Nephron progenitor cell (in vitro differentiated cells): ENCODE measurements at regions not wholly inside any gene's neighbourhood (a gene's known extent, or its start where the extent isn't known, plus 50 kb on each side); places are given as distances from the start of the nearest gene placed in this dataset.

ENCODE experiments used
- DNase-seq: peaks from one replicate; pipeline ENCODE4 v3.0.0; 2021
- H3K27ac Mint-ChIP-seq: 2 replicates; pipeline ENCODE4 v1.8.0; 2021; ENCODE audit warnings: mild to moderate bottlenecking, moderate library complexity, mixed read lengths
- H3K27me3 Mint-ChIP-seq: 2 replicates; pipeline ENCODE4 v1.8.0; 2021; ENCODE audit warnings: mild to moderate bottlenecking, low read depth, mixed read lengths; ENCODE audit not compliant: poor library complexity
- H3K36me3 Mint-ChIP-seq: 2 replicates; pipeline ENCODE4 v1.8.0; 2021; ENCODE audit warnings: low read depth, mixed read lengths
- H3K4me1 Mint-ChIP-seq: 2 replicates; pipeline ENCODE4 v1.8.0; 2021; ENCODE audit warnings: mixed read lengths
- H3K4me3 Mint-ChIP-seq: 2 replicates; pipeline ENCODE4 v1.8.0; 2021; ENCODE audit warnings: mild to moderate bottlenecking, moderate library complexity, mixed read lengths
- H3K9me3 Mint-ChIP-seq: 2 replicates; pipeline ENCODE4 v1.8.0; 2021; ENCODE audit warnings: mild to moderate bottlenecking, moderate library complexity, mixed read lengths
- TF ChIP-seq, protein P1 (sequence below): fragments of 200-600 bp; sonication (generic); IDR thresholded peaks from 2 replicates; pipeline ENCODE4 v1.5.0; 2021; ENCODE audit warnings: antibody characterized with exemption

DNA sequence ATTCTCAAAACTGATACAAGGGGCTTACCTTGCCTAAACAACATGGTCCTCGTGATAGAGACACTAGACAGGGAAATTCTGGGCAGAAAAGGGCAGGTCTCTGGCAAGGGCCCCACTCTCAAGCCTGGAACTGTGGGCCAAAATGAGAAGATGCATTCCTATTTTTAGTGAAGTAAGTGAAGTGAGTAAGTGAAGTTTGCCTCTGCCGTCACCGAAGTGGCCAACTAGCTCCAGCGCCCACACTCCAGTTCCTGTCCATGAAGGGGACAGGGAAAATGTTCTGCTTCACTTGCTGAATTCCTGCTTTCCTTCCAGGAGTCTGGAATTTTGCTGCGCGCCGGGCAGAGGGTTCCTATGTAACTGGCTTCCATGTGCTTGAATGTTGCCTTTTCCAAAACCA, 1035.6 kb upstream of the TMEM132C start:
- Mint-ChIP-seq H3K4me1 (no peaks in the 10 kb centered on the region), H3K4me3 (no peak overlapping the region)

DNA sequence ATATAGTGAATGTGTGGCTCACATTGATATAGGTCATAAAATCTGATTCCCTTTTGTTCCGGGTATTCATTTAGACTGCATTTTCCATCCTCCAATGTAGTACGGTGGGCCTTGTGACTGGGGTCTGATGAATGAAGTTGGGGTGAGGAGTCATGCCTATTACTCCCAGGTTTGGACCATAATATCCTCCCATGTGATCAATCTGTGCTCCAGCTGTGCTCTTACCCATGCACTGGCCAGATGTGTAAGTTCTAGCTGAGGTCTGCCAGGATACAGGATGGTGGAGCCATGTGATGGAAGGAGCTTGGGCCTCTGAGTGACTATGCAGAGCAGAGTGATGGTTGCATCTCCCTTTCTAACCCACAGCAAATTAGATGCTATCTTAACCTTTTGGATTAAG, 1034.0 kb upstream of the TMEM132C start:
- H3K9me3 Mint-ChIP-seq, result no peaks in the 10 kb centered on the region
- no peaks in the 10 kb centered on the region for H3K4me1 Mint-ChIP-seq
- no peak for DNase-seq
- H3K36me3 Mint-ChIP-seq, result no peaks in the 10 kb centered on the region
- no peak overlapping the region for H3K4me3 Mint-ChIP-seq
- H3K27me3 Mint-ChIP-seq, result no peaks in the 10 kb centered on the region
- TF ChIP-seq, protein P1, sequence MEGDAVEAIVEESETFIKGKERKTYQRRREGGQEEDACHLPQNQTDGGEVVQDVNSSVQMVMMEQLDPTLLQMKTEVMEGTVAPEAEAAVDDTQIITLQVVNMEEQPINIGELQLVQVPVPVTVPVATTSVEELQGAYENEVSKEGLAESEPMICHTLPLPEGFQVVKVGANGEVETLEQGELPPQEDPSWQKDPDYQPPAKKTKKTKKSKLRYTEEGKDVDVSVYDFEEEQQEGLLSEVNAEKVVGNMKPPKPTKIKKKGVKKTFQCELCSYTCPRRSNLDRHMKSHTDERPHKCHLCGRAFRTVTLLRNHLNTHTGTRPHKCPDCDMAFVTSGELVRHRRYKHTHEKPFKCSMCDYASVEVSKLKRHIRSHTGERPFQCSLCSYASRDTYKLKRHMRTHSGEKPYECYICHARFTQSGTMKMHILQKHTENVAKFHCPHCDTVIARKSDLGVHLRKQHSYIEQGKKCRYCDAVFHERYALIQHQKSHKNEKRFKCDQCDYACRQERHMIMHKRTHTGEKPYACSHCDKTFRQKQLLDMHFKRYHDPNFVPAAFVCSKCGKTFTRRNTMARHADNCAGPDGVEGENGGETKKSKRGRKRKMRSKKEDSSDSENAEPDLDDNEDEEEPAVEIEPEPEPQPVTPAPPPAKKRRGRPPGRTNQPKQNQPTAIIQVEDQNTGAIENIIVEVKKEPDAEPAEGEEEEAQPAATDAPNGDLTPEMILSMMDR, result no peak
- no peak overlapping the region for H3K27ac Mint-ChIP-seq

More for the DNA sequence above, 1035.6 kb upstream of the TMEM132C start:
- DNase-seq, result no peak
- TF ChIP-seq, protein P1, result no peak
- H3K27me3 Mint-ChIP-seq, result peaks cover 4% of the 10 kb centered on the region
- no peak overlapping the region for H3K27ac Mint-ChIP-seq
- H3K9me3 Mint-ChIP-seq, result no peaks in the 10 kb centered on the region
- no peaks in the 10 kb centered on the region for H3K36me3 Mint-ChIP-seq

DNA sequence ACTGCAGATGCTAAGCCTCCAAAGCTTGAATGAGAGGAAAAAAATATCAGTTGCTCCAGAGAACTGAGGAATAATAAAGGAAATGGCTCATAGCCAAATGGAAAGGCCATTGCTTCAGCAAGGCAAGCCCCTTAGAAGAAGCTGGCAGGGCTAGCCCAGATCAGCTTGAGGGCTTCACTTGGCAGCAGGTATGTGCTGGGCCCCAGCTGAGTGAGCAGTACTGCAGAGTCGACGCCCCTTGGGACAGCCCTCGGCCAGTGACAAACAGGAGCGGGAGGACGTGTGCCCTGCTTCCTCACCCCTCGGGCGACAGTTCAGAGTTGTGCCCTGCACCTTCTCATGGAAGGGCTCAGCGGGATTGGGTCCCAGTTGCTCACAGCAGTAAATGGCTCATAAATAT, 1031.2 kb upstream of the TMEM132C start:
- Mint-ChIP-seq H3K9me3 (no peaks in the 10 kb centered on the region), H3K27ac (no peak overlapping the region), H3K4me1 (no peaks in the 10 kb centered on the region), H3K36me3 (no peaks in the 10 kb centered on the region), H3K27me3 (no peaks in the 10 kb centered on the region), H3K4me3 (no peak overlapping the region)
- TF ChIP-seq, protein P1, result no peak
- peak; percentile 11 for DNase-seq

DNA sequence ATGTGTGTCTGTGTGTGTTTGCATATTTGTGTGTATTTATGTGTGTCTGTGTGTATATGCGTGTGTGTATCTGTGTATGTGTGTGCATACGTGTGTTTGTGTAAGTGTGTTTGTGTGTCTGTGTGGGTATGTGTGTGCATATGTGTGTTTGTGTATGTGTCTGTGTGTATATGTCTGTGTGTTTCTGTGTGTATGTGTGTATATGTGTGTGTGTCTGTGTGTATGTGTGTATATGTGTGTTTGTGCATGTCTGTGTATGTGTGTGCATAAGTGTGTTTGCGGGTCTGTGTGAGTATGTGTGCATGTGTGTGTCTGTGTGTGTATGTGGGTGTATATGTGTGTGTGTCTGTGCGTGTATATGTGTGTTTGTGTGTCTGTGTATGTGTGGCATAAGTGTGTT, 1030.5 kb upstream of the TMEM132C start:
- no peaks in the 10 kb centered on the region for H3K9me3 Mint-ChIP-seq
- H3K36me3 Mint-ChIP-seq, result no peaks in the 10 kb centered on the region
- H3K27ac Mint-ChIP-seq, result no peak overlapping the region
- H3K27me3 Mint-ChIP-seq, result no peaks in the 10 kb centered on the region
- H3K4me1 Mint-ChIP-seq, result no peaks in the 10 kb centered on the region
- DNase-seq, result no peak
- TF ChIP-seq, protein P1, result no peak
- H3K4me3 Mint-ChIP-seq, result no peak overlapping the region

DNA sequence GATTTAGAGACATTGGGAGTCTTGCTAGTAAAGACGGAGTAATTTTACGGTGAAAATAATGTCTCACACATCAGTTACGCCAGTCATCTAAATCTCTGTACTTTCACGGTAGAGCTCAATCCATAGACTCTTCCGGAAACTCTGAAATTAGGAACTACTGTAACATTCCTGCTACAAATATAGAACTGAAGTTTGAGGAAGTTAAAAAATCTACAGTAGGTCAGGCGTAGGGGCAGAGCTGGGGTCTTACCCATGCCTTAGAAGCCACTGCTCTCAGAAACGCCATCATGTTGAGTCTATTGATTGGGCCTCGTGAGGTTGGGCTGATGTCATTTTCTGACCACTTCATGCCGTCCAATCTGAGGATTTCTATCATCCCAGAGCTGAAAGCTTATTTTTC, 1029.8 kb upstream of the TMEM132C start:
- H3K4me3 Mint-ChIP-seq, result no peak overlapping the region
- H3K36me3 Mint-ChIP-seq, result no peaks in the 10 kb centered on the region
- DNase-seq, result no peak
- TF ChIP-seq, protein P1, result no peak
- H3K27ac Mint-ChIP-seq, result no peak overlapping the region
- no peaks in the 10 kb centered on the region for H3K9me3 Mint-ChIP-seq
- no peaks in the 10 kb centered on the region for H3K4me1 Mint-ChIP-seq
- H3K27me3 Mint-ChIP-seq, result no peaks in the 10 kb centered on the region

DNA sequence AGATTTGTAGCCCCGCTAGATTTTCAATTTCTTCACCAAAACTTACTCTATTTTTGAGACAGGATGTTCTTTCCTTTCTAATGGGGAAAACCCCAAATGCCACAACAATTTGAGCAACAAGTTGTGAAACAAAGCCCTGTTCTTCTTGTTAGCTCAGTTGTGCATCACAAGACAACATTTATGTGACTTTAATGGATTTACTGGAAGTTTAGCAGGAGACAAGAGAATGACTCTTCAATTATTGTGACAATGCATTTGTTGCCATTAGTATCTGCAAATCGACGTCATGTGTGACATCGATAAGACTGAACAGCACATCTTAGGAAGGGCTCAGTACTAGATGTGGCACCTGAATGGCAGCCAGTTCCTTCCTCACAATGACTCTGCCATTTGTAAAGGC, 1028.9 kb upstream of the TMEM132C start:
- no peaks in the 10 kb centered on the region for H3K9me3 Mint-ChIP-seq
- H3K36me3 Mint-ChIP-seq, result no peaks in the 10 kb centered on the region
- H3K27me3 Mint-ChIP-seq, result no peaks in the 10 kb centered on the region
- H3K4me1 Mint-ChIP-seq, result no peaks in the 10 kb centered on the region
- H3K27ac Mint-ChIP-seq, result no peak overlapping the region
- no peak overlapping the region for H3K4me3 Mint-ChIP-seq
- TF ChIP-seq, protein P1, result no peak
- DNase-seq, result no peak
